ENCODE measurements at regions not wholly inside any gene's neighbourhood (a gene's known extent, or its start where the extent isn't known, plus 50 kb on each side); places are given as distances from the start of the nearest gene placed in this dataset.

DNA sequence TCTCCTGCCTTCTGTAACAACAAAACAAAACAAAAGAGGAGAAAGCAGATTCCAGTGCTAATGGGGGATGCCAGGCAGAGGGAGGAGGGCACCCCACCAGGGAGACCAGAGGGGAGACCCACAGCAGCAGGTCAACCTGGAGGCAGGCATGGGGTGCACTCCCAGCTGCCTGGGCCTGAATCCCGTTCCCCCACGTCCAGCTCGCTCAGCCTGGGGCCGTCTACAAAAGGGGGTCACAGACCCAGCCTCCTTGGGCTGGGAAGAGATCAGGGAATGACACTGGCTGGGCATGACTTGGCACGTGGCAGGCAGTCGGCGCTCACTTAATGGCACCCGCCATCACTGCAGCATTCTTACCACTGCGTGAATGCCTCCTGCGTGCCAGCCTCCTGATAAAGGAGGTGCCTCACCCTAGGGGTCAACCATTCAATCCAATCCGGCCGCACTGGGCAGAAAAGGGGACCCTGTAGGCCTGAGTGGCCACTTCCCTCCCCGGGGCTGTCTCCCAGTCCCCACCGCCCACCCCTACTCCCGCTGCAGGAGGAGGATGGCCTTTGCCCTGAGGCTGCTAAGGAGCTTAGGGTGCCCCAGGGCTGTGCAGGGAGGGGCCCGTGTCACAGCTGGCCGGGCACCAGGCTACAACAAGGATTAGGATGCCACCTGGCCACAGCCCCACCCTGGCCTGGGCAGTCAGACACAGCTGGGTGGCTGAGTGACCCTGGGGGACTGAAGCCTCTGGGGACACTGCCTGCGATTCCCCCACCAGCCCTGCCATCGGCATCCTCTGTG is 87.5 kb downstream of the NCOR2 start:
- Histone ChIP-seq H3K4me2 (ENCODE audit: low read length) (no peak overlapping the region), H3K9me3 (ENCODE audit: low read length) (no peaks in the 10 kb centered on the region), H3K27ac (ENCODE audit: low read depth, low read length, poor library complexity, severe bottlenecking) (peak overlapping the region; percentile 23)

DNA sequence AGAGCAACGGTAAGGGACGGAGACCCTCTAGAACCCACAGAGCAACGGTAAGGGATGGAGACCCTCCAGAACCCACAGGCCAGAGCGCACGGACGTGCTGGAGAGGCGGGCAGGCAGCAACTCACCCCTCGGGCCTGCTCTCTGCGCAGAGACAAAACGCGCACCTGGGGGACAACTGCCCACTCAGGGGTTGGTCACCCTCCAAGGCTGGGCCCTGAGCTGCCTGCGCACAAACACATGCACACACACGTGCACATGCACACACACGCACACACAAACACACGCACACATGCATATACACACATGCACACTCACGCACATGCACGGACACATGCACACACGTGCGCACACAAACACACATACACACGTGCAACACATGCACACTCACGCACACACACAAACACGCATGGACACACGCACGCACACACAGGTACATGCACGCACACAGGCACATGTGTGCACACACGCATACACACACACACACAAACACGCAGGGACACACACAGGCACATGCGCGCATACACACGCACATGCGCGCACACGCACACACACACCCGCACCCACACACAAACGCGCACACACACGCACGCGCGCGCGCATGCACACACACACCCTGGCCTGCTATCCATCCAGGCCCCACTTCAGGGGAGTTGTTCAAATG is 88.3 kb downstream of the NCOR2 start:
- Histone ChIP-seq H4K20me1 (ENCODE audit: insufficient read depth, low read length) (no peaks in the 10 kb centered on the region), H3K9me3 (ENCODE audit: low read length) (no peaks in the 10 kb centered on the region), H3F3A (ENCODE audit: insufficient read depth, low read length) (no peaks in the 10 kb centered on the region), H2AFZ (ENCODE audit: low read length) (no peak overlapping the region), H3K36me3 (ENCODE audit: insufficient read depth, low read length) (no peaks in the 10 kb centered on the region; the same call in 1 of the 2 replicates), H3K27me3 (ENCODE audit: insufficient read depth, low read length) (no peaks in the 10 kb centered on the region), H3K27ac (ENCODE audit: low read depth, low read length, poor library complexity, severe bottlenecking) (no peak overlapping the region), H3K9ac (ENCODE audit: low read length) (no peak overlapping the region), H3K4me3 (ENCODE audit: low read depth, low read length, poor library complexity, severe bottlenecking) (no peak overlapping the region), H3K9me2 (ENCODE audit: low read depth, low read length) (no peaks in the 10 kb centered on the region), H3K79me2 (ENCODE audit: insufficient read depth, low read length) (no peaks in the 10 kb centered on the region), H3K4me2 (ENCODE audit: low read length) (no peak overlapping the region), H3K4me1 (ENCODE audit: insufficient read depth, low read length, severe bottlenecking) (peaks cover 19% of the 10 kb centered on the region)
- no peak for TF ChIP-seq EZH2 (IDR thresholded peaks at IDR 0.05; ENCODE audit: borderline replicate concordance, low read length)
- TF ChIP-seq, protein P1, sequence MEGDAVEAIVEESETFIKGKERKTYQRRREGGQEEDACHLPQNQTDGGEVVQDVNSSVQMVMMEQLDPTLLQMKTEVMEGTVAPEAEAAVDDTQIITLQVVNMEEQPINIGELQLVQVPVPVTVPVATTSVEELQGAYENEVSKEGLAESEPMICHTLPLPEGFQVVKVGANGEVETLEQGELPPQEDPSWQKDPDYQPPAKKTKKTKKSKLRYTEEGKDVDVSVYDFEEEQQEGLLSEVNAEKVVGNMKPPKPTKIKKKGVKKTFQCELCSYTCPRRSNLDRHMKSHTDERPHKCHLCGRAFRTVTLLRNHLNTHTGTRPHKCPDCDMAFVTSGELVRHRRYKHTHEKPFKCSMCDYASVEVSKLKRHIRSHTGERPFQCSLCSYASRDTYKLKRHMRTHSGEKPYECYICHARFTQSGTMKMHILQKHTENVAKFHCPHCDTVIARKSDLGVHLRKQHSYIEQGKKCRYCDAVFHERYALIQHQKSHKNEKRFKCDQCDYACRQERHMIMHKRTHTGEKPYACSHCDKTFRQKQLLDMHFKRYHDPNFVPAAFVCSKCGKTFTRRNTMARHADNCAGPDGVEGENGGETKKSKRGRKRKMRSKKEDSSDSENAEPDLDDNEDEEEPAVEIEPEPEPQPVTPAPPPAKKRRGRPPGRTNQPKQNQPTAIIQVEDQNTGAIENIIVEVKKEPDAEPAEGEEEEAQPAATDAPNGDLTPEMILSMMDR (IDR thresholded peaks at IDR 0.05; ENCODE audit: low read length), result no peak

More for the DNA sequence above, 87.5 kb downstream of the NCOR2 start:
- Histone ChIP-seq H3K36me3 (ENCODE audit: insufficient read depth, low read length) (no peaks in the 10 kb centered on the region; the same call in 1 of the 2 replicates), H3K4me3 (ENCODE audit: low read depth, low read length, poor library complexity, severe bottlenecking) (no peak overlapping the region), H2AFZ (ENCODE audit: low read length) (no peak overlapping the region), H3K27me3 (ENCODE audit: insufficient read depth, low read length) (no peaks in the 10 kb centered on the region), H3K79me2 (ENCODE audit: insufficient read depth, low read length) (no peaks in the 10 kb centered on the region), H3F3A (ENCODE audit: insufficient read depth, low read length) (no peaks in the 10 kb centered on the region; the same call in 1 of the 2 replicates), H3K4me1 (ENCODE audit: insufficient read depth, low read length, severe bottlenecking) (peaks cover 27% of the 10 kb centered on the region), H3K9me2 (ENCODE audit: low read depth, low read length) (no peaks in the 10 kb centered on the region), H4K20me1 (ENCODE audit: insufficient read depth, low read length) (no peaks in the 10 kb centered on the region), H3K9ac (ENCODE audit: low read length) (no peak overlapping the region)
- TF ChIP-seq, protein P1 (IDR thresholded peaks at IDR 0.05; ENCODE audit: low read length), result no peak
- TF ChIP-seq EZH2 (IDR thresholded peaks at IDR 0.05; ENCODE audit: borderline replicate concordance, low read length), result no peak

- Histone ChIP-seq H3K9me2 (ENCODE audit: low read depth, low read length) (no peaks in the 10 kb centered on the region), H4K20me1 (ENCODE audit: insufficient read depth, low read length) (no peaks in the 10 kb centered on the region), H3F3A (ENCODE audit: insufficient read depth, low read length) (no peaks in the 10 kb centered on the region), H3K4me1 (ENCODE audit: insufficient read depth, low read length, severe bottlenecking) (peaks cover 19% of the 10 kb centered on the region), H3K79me2 (ENCODE audit: insufficient read depth, low read length) (no peaks in the 10 kb centered on the region), H3K36me3 (ENCODE audit: insufficient read depth, low read length) (no peaks in the 10 kb centered on the region; the same call in 1 of the 2 replicates), H2AFZ (ENCODE audit: low read length) (no peak overlapping the region), H3K4me3 (ENCODE audit: low read depth, low read length, poor library complexity, severe bottlenecking) (no peak overlapping the region), H3K27ac (ENCODE audit: low read depth, low read length, poor library complexity, severe bottlenecking) (peak overlapping the region; percentile 68), H3K9ac (ENCODE audit: low read length) (no peak overlapping the region), H3K27me3 (ENCODE audit: insufficient read depth, low read length) (no peaks in the 10 kb centered on the region), H3K4me2 (ENCODE audit: low read length) (no peak overlapping the region), H3K9me3 (ENCODE audit: low read length) (no peaks in the 10 kb centered on the region)
- TF ChIP-seq EZH2 (IDR thresholded peaks at IDR 0.05; ENCODE audit: borderline replicate concordance, low read length), result no peak
- TF ChIP-seq, protein P1 (IDR thresholded peaks at IDR 0.05; ENCODE audit: low read length), result no peak
Measured at GRCh38 chr12:124478416-124478815, 89.0 kb downstream of the NCOR2 start.
